Bronchial epithelial cell (primary cell): ENCODE measurements at regions not wholly inside any gene's neighbourhood (a gene's known extent, or its start where the extent isn't known, plus 50 kb on each side); places are given as distances from the start of the nearest gene placed in this dataset.

ENCODE experiments used
- DNase-seq: peaks from one replicate; pipeline ENCODE4 v3.0.0-alpha.2; 2010; ENCODE audit warnings: low read depth
- FAIRE-seq: peaks from 2 replicates; lab custom pipeline; 2011; peaks lifted over from hg19 to GRCh38; lab: Jason Lieb, UNC
- H3K27me3 ChIP-seq: 2 replicates; pipeline ENCODE4 v1.5.1; 2011; ENCODE audit warnings: low read length; ENCODE audit not compliant: control insufficient read depth, insufficient read depth
- H3K36me3 ChIP-seq: 2 replicates; pipeline ENCODE4 v1.5.1; 2011; ENCODE audit warnings: low read length; ENCODE audit not compliant: control insufficient read depth, insufficient read depth
- H3K4me3 ChIP-seq: 2 replicates; pipeline ENCODE4 v1.5.1; 2011; ENCODE audit warnings: mild to moderate bottlenecking, low read depth, low read length, control low read depth
- TF ChIP-seq, protein P1 (sequence below): IDR thresholded peaks from 2 replicates; pipeline ENCODE4 v1.5.1; 2011; ENCODE audit warnings: mild to moderate bottlenecking, moderate library complexity, low read length, control low read depth, inconsistent platforms; ENCODE audit not compliant: insufficient read depth, severe bottlenecking

DNA sequence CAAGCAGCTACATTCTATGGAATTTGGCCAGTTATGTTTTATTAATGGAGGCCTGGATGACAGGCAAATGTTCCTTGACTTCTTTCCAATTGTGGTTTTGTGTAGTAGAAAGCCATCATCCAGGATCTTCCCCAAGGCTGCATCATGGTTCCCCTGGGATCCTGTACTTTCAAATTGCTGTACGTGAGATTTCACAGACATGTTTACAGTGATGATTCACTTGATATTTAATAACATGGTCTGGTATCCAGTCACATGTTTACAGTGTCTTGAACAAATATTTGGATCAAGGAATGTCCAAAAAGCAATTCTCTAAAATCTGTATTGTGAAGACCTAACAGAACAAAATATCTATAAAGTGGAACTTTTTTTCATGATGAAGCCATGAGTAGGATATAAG is 68.3 kb upstream of the ST6GALNAC3 start:
- TF ChIP-seq, protein P1, sequence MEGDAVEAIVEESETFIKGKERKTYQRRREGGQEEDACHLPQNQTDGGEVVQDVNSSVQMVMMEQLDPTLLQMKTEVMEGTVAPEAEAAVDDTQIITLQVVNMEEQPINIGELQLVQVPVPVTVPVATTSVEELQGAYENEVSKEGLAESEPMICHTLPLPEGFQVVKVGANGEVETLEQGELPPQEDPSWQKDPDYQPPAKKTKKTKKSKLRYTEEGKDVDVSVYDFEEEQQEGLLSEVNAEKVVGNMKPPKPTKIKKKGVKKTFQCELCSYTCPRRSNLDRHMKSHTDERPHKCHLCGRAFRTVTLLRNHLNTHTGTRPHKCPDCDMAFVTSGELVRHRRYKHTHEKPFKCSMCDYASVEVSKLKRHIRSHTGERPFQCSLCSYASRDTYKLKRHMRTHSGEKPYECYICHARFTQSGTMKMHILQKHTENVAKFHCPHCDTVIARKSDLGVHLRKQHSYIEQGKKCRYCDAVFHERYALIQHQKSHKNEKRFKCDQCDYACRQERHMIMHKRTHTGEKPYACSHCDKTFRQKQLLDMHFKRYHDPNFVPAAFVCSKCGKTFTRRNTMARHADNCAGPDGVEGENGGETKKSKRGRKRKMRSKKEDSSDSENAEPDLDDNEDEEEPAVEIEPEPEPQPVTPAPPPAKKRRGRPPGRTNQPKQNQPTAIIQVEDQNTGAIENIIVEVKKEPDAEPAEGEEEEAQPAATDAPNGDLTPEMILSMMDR, result no peak
- Histone ChIP-seq H3K4me3 (no peak overlapping the region), H3K36me3 (no peaks in the 10 kb centered on the region), H3K27me3 (no peaks in the 10 kb centered on the region)
- FAIRE-seq (no peak), DNase-seq (peak; percentile 23)

DNA sequence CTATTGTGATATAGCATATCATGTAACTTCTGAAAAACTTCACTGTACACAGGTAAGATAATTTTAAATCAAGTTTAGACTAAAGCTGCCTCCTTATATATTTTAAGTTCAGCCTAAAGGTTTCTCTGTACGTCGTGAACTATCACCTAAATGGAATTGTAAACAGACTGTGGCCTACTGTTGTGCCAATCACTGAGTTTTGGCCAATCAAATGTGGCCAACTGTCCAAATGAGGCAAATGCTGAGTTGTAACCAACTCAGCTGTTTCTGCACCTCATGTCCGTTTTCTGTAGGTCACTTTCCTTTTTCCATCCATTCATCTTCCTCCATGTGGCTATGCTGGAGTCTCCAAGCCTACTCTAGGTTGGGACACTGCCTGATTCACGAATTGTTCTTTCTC is 63.7 kb upstream of the ST6GALNAC3 start:
- DNase-seq (no peak), FAIRE-seq (no peak)
- Histone ChIP-seq H3K4me3 (no peak overlapping the region), H3K36me3 (no peaks in the 10 kb centered on the region), H3K27me3 (no peaks in the 10 kb centered on the region)
- TF ChIP-seq, protein P1, result no peak

DNA sequence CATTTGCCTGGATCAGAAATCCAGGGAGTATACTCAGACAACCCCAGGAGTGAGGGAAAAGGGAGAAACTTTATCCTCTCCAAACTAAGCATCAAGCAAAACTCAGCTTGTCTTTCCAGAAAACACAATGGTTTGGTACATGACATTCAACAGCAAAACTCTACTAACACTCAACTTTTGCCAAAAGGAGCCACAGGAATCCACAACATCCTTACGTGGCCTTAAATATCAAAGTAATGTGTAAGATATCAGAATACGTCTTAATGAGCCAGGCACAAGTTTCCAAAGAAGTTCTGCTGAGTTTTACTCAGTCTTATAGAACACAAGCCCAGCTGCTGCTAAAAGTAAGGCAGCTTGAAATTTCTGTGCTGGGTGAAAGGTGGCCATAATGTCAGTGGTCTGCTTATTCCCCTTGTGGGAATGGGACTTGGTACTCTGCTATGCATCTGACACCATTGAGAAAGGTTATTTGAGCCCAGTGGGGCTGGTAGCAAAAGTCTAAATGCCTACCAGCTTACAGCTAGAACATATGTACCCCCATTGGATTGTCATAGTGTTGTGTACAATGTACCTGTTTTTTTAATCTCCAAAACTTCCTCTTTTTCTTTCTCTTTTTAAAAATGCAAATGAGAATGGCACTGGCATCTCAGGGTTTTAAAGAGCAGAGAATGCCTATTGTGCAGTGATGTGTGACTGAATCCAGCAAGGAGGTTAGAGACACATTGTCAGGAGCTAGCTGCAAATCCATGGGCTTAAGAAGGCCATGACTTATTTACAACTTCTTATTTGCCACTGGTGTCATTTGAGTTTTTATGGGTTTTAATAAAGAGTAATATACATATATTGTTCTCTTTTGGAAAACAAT is 62.0 kb upstream of the ST6GALNAC3 start:
- TF ChIP-seq, protein P1, result no peak
- no peak for DNase-seq
- H3K4me3 ChIP-seq, result no peak overlapping the region
- no peaks in the 10 kb centered on the region for H3K36me3 ChIP-seq
- FAIRE-seq, result no peak
- no peaks in the 10 kb centered on the region for H3K27me3 ChIP-seq

DNA sequence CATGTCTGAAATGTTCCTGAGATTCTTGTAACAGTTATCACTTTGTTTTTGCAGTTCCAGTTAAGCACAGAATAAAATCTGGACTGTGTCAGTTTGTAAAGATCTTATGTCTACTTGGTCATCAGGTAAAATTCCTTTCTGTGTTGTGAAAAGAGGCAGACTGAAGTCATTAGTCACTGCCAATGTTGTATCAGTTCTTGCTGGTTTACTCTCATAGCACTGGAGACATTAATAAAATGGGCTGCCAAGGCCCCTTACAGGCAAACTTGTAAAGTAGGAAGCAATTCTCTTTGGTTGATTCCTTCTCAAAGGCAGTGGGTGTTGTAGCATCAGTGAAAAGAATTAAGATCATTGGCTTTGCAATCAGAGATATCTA is 61.4 kb upstream of the ST6GALNAC3 start:
- H3K4me3 ChIP-seq, result no peak overlapping the region
- FAIRE-seq (no peak), DNase-seq (no peak)
- no peaks in the 10 kb centered on the region for H3K27me3 ChIP-seq
- no peaks in the 10 kb centered on the region for H3K36me3 ChIP-seq
- TF ChIP-seq, protein P1, result no peak

DNA sequence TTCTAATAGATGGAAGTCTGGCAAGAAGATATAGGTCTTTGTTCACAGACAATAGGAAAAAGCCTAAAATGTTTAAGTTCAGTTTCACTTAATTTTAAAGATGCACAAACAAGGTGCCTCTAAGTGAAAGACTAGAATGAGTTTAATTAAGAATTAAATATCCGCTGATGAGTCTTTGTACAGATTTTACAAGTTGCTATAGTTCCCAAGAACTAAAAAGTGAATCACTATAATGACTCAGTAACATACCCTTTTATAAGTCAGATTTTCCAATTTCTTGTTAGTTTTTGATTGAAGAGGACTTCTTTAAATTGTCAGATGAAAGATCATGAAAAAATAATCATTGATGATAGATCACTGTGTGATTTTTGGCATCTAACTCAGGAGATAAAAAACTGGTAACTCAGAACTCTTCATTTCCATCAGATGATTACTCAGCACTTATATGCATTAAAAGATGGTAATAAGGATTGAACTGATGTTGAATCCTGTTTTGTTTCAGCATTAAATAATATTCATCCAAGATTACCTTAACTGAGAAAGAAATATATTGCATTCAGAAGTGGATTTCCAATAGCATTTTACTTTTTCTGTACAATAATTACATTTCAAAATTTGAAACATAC is 59.0 kb upstream of the ST6GALNAC3 start:
- FAIRE-seq (no peak), DNase-seq (no peak)
- TF ChIP-seq, protein P1, result no peak
- no peaks in the 10 kb centered on the region for H3K27me3 ChIP-seq
- H3K36me3 ChIP-seq, result no peaks in the 10 kb centered on the region
- no peak overlapping the region for H3K4me3 ChIP-seq
